H7 (cell line): ENCODE measurements at regions not wholly inside any gene's neighbourhood (a gene's known extent, or its start where the extent isn't known, plus 50 kb on each side); places are given as distances from the start of the nearest gene placed in this dataset.

Source experiments
- DNase-seq: peaks from one replicate; pipeline ENCODE4 v3.0.0; 2012
- H3K27me3 ChIP-seq: 2 replicates; pipeline ENCODE4 v1.6.0; 2011; ENCODE audit warnings: mild to moderate bottlenecking, low read length; ENCODE audit not compliant: control insufficient read depth, insufficient read depth
- H3K36me3 ChIP-seq: replicated peaks from 2 replicates; pipeline ENCODE4 v1.5.1; 2011; ENCODE audit warnings: low read length; ENCODE audit not compliant: control insufficient read depth, insufficient read depth
- H3K4me3 ChIP-seq: 2 replicates; pipeline ENCODE4 v1.5.1; 2011; ENCODE audit warnings: low read depth, mild to moderate bottlenecking, control low read depth, low read length, moderate library complexity; ENCODE audit not compliant: insufficient read depth

DNA sequence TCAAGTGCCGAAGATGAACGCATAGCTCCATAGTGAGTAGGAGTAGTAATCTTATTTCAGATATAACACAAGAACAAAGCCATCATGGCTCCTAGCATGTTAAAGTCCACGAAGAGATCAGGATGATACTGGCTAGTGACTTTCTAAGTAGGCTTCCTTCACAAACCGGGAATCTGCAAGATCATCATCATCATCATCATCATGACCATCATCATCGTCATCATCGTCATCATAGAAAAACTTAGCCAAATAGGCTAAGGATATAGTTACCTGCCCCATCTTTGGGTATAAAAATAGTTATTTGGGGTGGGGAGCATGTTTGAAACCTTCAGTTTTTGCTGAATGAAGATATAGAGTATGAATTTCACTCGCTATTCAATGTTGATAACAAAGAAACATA is 57.9 kb downstream of the PYDC2 start:
- no peaks in the 10 kb centered on the region for H3K36me3 ChIP-seq
- no peak overlapping the region for H3K4me3 ChIP-seq
- H3K27me3 ChIP-seq, result no peaks in the 10 kb centered on the region
- DNase-seq, result no peak

DNA sequence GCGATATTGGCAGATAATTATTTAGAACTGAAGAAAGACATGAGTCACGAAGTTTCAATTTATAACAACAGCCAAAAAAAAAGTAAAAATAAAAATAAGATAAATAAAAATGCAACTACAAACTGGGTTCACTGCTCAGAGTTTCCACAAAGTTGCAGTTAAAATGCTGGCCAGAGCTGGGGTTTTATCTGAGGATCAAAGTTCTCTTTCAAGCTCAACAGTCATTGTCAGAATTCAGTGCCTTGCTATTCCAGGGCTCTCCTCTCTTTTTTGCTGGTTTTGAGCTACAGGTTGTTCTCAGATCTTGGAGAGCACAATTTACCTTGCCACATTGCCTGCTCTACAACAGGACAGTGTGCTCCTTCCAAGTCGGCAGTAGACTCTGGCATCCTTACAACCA is 60.1 kb downstream of the PYDC2 start:
- Histone ChIP-seq H3K4me3 (no peak overlapping the region), H3K27me3 (no peaks in the 10 kb centered on the region), H3K36me3 (no peaks in the 10 kb centered on the region)
- no peak for DNase-seq

DNA sequence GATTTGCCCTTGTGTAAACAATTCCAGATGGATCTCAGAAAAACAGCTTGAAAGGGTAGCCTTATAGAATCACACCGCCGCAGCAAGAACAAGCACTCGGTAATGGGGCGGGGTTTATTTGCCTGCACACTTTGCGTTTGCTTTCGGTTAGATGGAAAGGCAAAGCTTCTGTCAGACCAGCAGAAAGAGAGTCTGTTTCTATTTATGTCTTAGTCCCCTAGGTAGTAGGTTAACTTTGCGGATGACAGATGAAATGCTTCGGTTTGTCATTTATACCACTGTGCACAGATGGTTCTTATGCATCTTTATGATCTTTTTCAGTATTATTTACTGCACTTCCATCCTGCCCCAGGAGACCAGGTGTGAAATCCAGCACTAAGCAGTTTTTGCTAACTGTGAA is 62.2 kb downstream of the PYDC2 start:
- DNase-seq, result no peak
- Histone ChIP-seq H3K36me3 (no peaks in the 10 kb centered on the region), H3K4me3 (no peak overlapping the region), H3K27me3 (no peaks in the 10 kb centered on the region)

DNA sequence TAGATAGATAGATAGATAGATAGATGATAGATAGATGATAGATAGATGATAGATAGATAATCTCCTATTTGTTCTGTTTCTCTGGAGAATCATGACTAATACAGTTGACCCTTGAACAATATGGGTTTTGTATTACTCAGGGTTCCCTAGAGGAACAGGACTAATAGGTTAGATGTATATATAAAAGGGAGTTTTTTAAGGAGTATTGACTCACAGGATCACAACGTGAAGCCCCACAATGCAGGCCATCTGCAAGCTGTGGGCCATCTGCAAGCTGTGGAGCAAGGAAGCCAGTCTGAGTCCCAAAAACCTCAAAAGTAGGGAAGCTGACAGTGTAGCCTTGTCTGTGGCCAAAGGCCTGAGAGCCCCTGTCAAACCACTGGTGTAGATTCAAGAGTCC is 67.6 kb downstream of the PYDC2 start:
- Histone ChIP-seq H3K36me3 (no peaks in the 10 kb centered on the region), H3K27me3 (no peaks in the 10 kb centered on the region), H3K4me3 (no peak overlapping the region)
- DNase-seq, result no peak

DNA sequence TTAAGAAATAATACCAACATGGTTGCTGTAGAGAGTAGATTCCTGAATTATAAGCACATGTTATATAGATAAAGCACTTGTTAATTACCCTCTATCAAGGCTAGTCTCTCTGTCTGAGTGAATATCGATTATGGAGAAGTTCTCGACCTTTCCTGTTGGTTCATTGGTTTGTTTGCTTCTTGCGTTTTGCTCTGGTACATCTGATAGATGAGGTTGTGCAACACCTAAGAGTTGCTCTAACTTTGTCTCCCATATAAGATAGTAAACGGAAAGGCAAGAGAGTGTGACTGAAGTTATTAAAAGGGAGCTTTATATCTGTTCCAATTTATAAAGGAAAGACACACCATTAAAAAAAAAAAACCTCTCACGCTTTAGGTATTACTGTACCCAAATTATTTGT is 69.0 kb downstream of the PYDC2 start:
- no peaks in the 10 kb centered on the region for H3K36me3 ChIP-seq

DNA sequence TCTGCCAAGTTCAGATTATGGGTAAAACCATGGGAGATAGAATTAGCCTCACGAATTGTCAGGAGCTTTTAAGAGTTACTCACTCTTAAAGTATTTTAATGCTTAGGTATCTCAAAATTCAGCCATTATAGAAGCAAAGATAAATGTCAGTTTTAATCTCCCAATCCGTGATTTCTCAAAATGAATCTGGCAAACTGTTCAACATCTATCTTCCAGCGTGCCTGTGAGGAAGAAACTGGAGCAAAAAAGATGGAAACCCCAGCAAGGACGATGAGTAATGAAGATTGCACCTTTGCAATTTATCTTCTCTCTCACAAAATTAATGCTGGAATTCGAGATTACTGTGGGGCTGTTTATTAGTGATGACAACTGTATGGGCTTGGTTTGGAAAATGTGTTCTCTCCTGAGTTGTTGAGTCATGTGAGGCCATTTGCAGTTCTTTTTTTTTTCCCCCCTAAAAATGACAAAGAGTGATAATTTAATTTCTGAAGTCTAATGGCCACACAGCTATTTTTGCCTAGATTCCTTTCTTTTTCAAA is 70.5 kb downstream of the PYDC2 start:
- DNase-seq, result no peak
- no peaks in the 10 kb centered on the region for H3K27me3 ChIP-seq
- H3K36me3 ChIP-seq, result no peaks in the 10 kb centered on the region
- no peak overlapping the region for H3K4me3 ChIP-seq

More for the DNA sequence above, 69.0 kb downstream of the PYDC2 start:
- Histone ChIP-seq H3K4me3 (no peak overlapping the region), H3K27me3 (no peaks in the 10 kb centered on the region)
- DNase-seq, result no peak

DNA sequence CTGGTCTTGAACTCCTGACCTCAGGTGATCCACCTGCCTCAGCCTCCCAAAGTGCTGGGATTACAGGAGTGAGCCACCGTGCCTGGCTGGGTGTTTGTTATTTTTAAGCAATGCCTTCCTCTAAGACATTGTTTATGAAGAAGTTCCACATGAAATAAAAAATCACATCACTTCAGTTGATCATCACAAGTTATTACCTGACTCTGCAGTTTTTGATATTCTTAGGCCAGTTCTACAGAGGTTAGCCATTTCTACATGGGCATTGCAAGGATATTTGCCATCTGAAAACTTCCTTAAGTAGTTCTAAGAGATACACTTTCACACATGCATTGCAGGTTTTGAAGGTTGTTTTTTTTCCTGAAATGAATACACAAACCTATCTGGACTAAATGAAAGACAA is 82.1 kb downstream of the PYDC2 start:
- H3K36me3 ChIP-seq, result no peaks in the 10 kb centered on the region
- no peak for DNase-seq

DNA sequence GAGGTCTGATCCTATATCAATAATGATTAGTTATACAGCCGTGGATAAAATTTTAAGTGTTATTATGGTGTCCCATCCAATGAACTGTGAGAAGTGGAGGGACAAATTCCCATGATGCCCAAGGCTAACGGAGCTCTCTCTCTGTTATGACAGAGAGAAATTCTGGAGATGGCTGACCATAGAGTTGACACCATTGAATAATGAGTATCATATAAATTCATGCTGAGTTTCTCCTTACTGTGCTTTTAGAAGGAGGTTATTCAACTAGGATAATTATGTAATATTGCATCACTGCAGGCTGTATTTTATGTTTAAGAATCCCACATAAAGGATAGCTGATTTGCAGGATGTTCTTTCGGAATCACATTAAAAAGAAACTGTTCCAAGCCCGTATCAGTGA is 82.9 kb downstream of the PYDC2 start:
- Histone ChIP-seq H3K4me3 (no peak overlapping the region), H3K36me3 (no peaks in the 10 kb centered on the region), H3K27me3 (no peaks in the 10 kb centered on the region)
- DNase-seq, result no peak

More for the DNA sequence above, 82.1 kb downstream of the PYDC2 start:
- no peak overlapping the region for H3K4me3 ChIP-seq
- no peaks in the 10 kb centered on the region for H3K27me3 ChIP-seq

DNA sequence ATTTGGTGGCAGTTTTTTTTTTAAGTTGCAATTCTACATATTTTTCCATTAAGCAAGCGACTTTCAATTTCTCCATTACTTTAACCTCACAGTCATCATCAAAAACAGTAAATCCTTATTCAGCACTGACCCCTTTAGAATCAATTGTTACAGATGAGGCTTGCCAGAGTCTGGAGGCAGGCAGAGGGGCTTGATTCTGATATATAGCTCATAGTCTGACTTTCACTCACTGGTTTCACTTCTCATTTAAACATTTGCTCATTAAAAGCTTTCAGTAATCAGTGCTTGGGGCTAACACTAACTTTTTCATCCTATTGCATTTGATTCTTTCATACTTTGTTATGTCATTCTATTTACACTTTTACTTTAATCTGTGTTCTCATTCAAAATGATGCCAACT is 88.4 kb downstream of the PYDC2 start:
- H3K4me3 ChIP-seq, result no peak overlapping the region
- no peaks in the 10 kb centered on the region for H3K36me3 ChIP-seq
- no peaks in the 10 kb centered on the region for H3K27me3 ChIP-seq
- DNase-seq, result no peak

DNA sequence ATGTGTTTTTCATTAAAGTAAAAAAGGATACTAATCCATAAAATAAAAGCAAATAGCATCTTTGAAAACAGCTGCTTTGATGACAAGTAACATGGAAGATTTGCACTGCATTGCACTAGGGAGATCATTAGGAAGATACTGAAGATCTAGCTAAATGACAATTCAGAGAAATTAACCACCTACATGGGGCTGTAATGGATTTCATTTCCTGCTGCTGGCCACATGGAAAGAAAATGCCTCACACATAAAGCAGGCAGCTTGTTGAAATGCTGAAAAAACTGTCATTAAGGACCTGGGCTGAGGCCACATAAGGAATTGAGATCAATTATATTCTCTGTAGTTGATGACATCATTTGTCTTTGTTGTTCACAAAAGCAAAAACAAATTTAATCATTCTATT is 94.1 kb downstream of the PYDC2 start:
- Histone ChIP-seq H3K36me3 (no peaks in the 10 kb centered on the region), H3K27me3 (no peaks in the 10 kb centered on the region), H3K4me3 (no peak overlapping the region)
- DNase-seq, result no peak

DNA sequence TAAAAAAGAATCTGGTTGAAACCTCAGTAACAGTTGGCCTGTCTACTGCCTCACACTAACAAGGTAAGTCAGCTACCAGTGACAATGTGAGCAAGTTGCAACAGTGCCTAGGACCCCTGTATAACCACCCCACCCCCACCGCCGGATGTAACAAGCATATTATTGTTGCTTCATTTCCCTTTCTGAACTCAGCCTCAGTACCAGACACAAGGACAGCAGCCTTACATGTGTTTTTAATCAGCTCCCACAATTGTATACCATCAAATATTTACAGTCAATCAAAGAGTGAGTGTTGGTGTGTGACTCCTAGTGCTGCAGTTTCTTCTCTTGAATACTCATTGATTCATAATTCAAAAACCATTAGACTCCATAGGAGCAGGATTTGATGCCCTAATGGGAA is 96.4 kb downstream of the PYDC2 start:
- no peak for DNase-seq
- no peaks in the 10 kb centered on the region for H3K27me3 ChIP-seq
- no peak overlapping the region for H3K4me3 ChIP-seq
- H3K36me3 ChIP-seq, result no peaks in the 10 kb centered on the region

DNA sequence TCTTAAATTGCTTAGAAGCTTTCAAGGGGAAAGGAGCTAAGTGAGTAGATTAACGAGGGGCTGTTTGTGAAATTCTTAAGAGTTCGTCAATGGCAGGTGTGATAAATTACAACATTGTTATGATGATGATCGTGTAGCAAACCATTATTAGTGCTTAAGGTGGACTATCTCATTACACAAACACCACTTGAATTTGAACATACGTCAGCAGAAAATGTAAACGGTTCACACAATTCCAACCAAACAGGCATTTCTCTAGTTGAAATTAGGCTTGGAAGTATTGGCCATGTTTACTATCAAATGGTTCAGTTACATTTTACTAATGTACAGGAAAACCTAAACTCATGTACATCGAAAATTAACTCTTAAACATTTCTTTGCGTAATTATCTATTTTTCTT is 102.8 kb downstream of the PYDC2 start:
- no peak for DNase-seq
- H3K4me3 ChIP-seq, result no peak overlapping the region
- H3K36me3 ChIP-seq, result no peaks in the 10 kb centered on the region
- no peaks in the 10 kb centered on the region for H3K27me3 ChIP-seq

DNA sequence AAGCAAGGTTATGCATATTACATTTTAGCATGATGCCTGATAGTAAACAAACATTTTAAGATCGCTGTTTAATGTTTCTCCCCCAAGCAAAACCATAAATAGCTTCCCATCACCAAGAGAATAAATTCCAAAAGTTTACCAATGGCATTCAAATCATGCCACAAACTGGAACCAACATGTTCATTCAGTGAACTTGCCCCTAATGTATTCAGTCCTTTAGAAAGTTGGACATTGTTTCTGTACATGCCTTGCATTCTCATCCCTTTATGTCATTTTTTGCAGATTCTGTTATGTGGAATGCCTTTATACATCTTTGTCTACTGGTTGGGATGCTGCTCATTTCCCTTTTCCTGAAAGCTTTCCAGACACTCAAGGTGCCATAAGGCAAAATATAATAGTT is 105.5 kb downstream of the PYDC2 start:
- Histone ChIP-seq H3K4me3 (no peak overlapping the region), H3K27me3 (no peaks in the 10 kb centered on the region), H3K36me3 (no peaks in the 10 kb centered on the region)
- no peak for DNase-seq

DNA sequence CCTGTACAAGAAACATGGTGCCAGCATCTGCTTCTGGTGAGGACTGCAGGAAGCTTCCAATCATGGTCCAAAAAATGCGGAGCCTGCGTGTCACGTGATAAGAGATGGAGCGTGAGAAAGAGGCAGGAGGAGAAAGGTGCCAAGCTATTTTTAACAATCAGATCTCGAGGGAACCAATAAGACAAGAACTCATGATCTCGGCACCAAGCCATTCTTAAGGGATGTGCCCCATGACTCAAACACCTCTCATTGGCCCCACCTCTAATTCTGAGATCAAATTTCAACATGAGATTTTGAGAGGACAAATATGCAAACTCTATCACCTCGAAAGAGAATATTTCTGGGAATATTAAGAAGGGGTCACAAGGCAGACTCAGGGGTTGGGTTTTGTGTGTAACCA is 107.2 kb downstream of the PYDC2 start:
- H3K36me3 ChIP-seq, result no peaks in the 10 kb centered on the region
- H3K27me3 ChIP-seq, result no peaks in the 10 kb centered on the region
- DNase-seq, result no peak
- H3K4me3 ChIP-seq, result no peak overlapping the region

DNA sequence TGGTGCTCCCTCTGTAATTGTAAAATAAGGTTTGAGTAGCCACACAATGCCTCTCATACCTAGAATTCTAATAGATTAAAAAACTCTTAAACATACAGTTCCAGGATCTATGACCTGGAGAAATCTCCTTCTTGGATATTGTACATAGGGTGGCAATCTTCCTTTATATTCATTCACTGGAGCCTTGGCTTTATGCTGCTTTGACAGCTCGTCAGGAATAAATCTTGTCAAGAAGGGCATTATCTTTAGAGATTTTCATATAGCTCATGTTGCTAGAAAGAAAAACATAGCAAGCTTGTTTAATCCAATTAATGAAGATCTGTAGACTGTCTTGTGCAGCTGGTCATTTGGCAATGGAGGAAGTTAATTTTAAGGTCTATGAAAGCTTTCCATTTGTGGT is 131.1 kb downstream of the PYDC2 start:
- DNase-seq, result no peak
- Histone ChIP-seq H3K27me3 (no peaks in the 10 kb centered on the region), H3K4me3 (no peak overlapping the region), H3K36me3 (no peaks in the 10 kb centered on the region)

DNA sequence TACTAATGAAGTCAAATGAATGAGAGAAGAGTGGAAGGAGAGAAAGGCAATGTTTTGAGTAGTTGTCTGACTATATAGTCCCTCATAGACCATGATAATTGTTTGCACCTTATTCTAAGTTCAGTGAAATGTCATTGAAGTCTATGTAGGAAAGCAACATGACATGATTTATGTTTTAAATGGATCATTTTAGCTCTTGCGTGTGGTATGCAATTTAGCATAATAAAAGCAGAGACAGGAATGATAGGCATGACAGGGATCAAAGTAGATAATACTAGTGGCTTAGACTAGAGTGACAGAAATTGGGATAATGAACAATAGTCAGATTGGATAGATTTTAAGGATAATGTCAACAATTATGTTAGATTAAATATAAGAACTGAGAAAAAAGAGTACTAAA is 132.5 kb downstream of the PYDC2 start:
- Histone ChIP-seq H3K4me3 (no peak overlapping the region), H3K27me3 (no peaks in the 10 kb centered on the region), H3K36me3 (no peaks in the 10 kb centered on the region)
- DNase-seq, result no peak
